A549 (cell line): ENCODE measurements at regions not wholly inside any gene's neighbourhood (a gene's known extent, or its start where the extent isn't known, plus 50 kb on each side); places are given as distances from the start of the nearest gene placed in this dataset.

Source experiments
- ATAC-seq, 2 experiments: fragments of 200-7000 bp in 1 of 2; fragments of >200 bp in 1 of 2; cut with Nextera tagmentation in 1 of 2; cut with Tn5 transposase in 1 of 2; 3 replicates each; pipeline versions ENCODE4 v1.8.0 to v1.9.1; 2018 to 2020; ENCODE audit warnings: mild to moderate bottlenecking in 1 of 2, moderate library complexity in 1 of 2
- CTCF ChIA-PET: fragments of 300-600 bp; sonication (Branson Sonifier 250); formaldehyde crosslinking; extraction: SDS; loops from one replicate; lab custom pipeline; 2021; ENCODE audit warnings: antibody characterized with exemption, inconsistent platforms; lab: Yijun Ruan, JAX
- POLR2A ChIA-PET: fragments of 350-600 bp; formaldehyde crosslinking; extraction: SDS; loops from one replicate; lab custom pipeline; 2021; ENCODE audit warnings: antibody characterized with exemption, inconsistent platforms; lab: Yijun Ruan, JAX
- DNase-seq, 2 experiments: peaks; one replicate each; pipeline versions ENCODE4 v3.0.0 to v3.0.0-alpha.2; 2011 to 2016; ENCODE audit warnings: low read depth in 1 of 2, low spot score in 1 of 2
- FAIRE-seq: peaks from 2 replicates; lab custom pipeline; 2011; peaks lifted over from hg19 to GRCh38; lab: Jason Lieb, UNC
- H3K27ac ChIP-seq, 2 experiments: fragments of >200 bp; sonication (Bioruptor Twin); formaldehyde crosslinking; 3 replicates each; pipeline ENCODE4 v1.5.1; 2016 to 2017
- H3K4me1 ChIP-seq: fragments of >200 bp; sonication (Bioruptor Twin); formaldehyde crosslinking; 3 replicates; pipeline ENCODE4 v1.6.1; 2016
- H3K4me2 ChIP-seq: fragments of >200 bp; sonication (Bioruptor Twin); formaldehyde crosslinking; 3 replicates; pipeline ENCODE4 v1.6.1; 2016
- H3K4me3 ChIP-seq: fragments of >200 bp; sonication (Bioruptor Twin); formaldehyde crosslinking; 3 replicates; pipeline ENCODE4 v1.5.1; 2016
- H3K9me3 ChIP-seq: fragments of >200 bp; sonication (Bioruptor Twin); formaldehyde crosslinking; 3 replicates; pipeline ENCODE4 v1.6.1; 2016
- BCL3 ChIP-seq: fragments of >200 bp; sonication (Bioruptor Twin); formaldehyde crosslinking; IDR thresholded peaks from 3 replicates; pipeline ENCODE4 v1.6.1; 2016
- CBX8 ChIP-seq: fragments of 200-600 bp; sonication (generic); IDR thresholded peaks from 2 replicates; pipeline ENCODE4 v1.6.1; 2016
- CEBPB ChIP-seq, 2 experiments: fragments of >200 bp in 1 of 2; sonication (Bioruptor Twin) in 1 of 2; formaldehyde crosslinking in 1 of 2; IDR thresholded peaks; 2 replicates each; pipeline ENCODE4 v1.6.1; 2012 to 2016
- ELK1 ChIP-seq: fragments of 150-350 bp; IDR thresholded peaks from 2 replicates; pipeline ENCODE4 v1.6.1; 2014; ENCODE audit warnings: low read depth, mild to moderate bottlenecking, low read length
- FOSB ChIP-seq: fragments of 250-450 bp; sonication (Bioruptor Pico); IDR thresholded peaks from 2 replicates; pipeline ENCODE4 v1.5.0; 2020; ENCODE audit warnings: mild to moderate bottlenecking, moderate library complexity
- GATA3 ChIP-seq: IDR thresholded peaks from 2 replicates; pipeline ENCODE4 v1.6.1; 2012; ENCODE audit warnings: borderline replicate concordance
- HDAC2 ChIP-seq: fragments of 200-600 bp; sonication (generic); IDR thresholded peaks from 2 replicates; pipeline ENCODE4 v1.6.1; 2016
- HOXB13 ChIP-seq: fragments of 250-450 bp; sonication (Bioruptor Pico); IDR thresholded peaks from 2 replicates; pipeline ENCODE4 v1.5.0; 2020; ENCODE audit warnings: low read depth, mild to moderate bottlenecking, moderate library complexity
- HOXB5 ChIP-seq: fragments of 250-450 bp; sonication (Bioruptor Pico); IDR thresholded peaks from 2 replicates; pipeline ENCODE4 v1.5.0; 2020; ENCODE audit warnings: mild to moderate bottlenecking, moderate library complexity
- JUN ChIP-seq, 2 experiments: fragments of >200 bp; sonication (Bioruptor Twin); formaldehyde crosslinking; IDR thresholded peaks; 2 replicates in 1 of 2; 3 replicates in 1 of 2; pipeline ENCODE4 v1.6.1; 2016 to 2017
- KDM1A ChIP-seq: fragments of 200-600 bp; sonication (generic); IDR thresholded peaks from 2 replicates; pipeline ENCODE4 v1.6.1; 2016; ENCODE audit warnings: low read depth, mild to moderate bottlenecking
- KDM5A ChIP-seq: fragments of 200-600 bp; sonication (generic); IDR thresholded peaks from 2 replicates; pipeline ENCODE4 v1.6.1; 2016; ENCODE audit warnings: antibody characterized with exemption, mild to moderate bottlenecking
- MYC ChIP-seq: IDR thresholded peaks from 2 replicates; pipeline ENCODE4 v1.6.1; 2012; ENCODE audit warnings: mild to moderate bottlenecking, inconsistent platforms, low read length, improper control_type of control experiment, borderline replicate concordance
- NFE2L2 ChIP-seq: fragments of 150-350 bp; conservative IDR thresholded peaks from 2 replicates; pipeline ENCODE4 v1.6.1; 2014; ENCODE audit warnings: low read length
- NPAS2 ChIP-seq: fragments of 250-450 bp; sonication (Bioruptor Pico); IDR thresholded peaks from 2 replicates; pipeline ENCODE4 v1.8.0; 2022; ENCODE audit warnings: mild to moderate bottlenecking, moderate library complexity, borderline replicate concordance
- NR3C1 ChIP-seq: fragments of >200 bp; sonication (Bioruptor Twin); formaldehyde crosslinking; IDR thresholded peaks from 3 replicates; pipeline ENCODE4 v1.6.1; 2017
- PHF8 ChIP-seq: fragments of 200-600 bp; sonication (generic); IDR thresholded peaks from 2 replicates; pipeline ENCODE4 v1.6.1; 2016; ENCODE audit warnings: low read depth, mild to moderate bottlenecking, antibody characterized with exemption, moderate library complexity, borderline replicate concordance
- RARB ChIP-seq: fragments of 250-450 bp; sonication (Bioruptor Pico); IDR thresholded peaks from 2 replicates; pipeline ENCODE4 v1.8.0; 2021; ENCODE audit warnings: mild to moderate bottlenecking, moderate library complexity
- RCOR1 ChIP-seq: fragments of 150-350 bp; IDR thresholded peaks from 2 replicates; pipeline ENCODE4 v1.6.1; 2014; ENCODE audit warnings: antibody characterized with exemption, low read length, low read depth
- REST ChIP-seq: fragments of 200-600 bp; sonication (generic); IDR thresholded peaks from 2 replicates; pipeline ENCODE4 v1.6.1; 2016; ENCODE audit warnings: antibody characterized with exemption, mild to moderate bottlenecking, moderate library complexity
- SMC3 ChIP-seq: fragments of >200 bp; sonication (Bioruptor Twin); formaldehyde crosslinking; IDR thresholded peaks from 3 replicates; pipeline ENCODE4 v1.6.1; 2018; ENCODE audit warnings: inconsistent platforms
- TP53 ChIP-seq: fragments of 250-450 bp; sonication (Bioruptor Pico); IDR thresholded peaks from 2 replicates; pipeline ENCODE4 v1.5.0; 2021; ENCODE audit warnings: mild to moderate bottlenecking, moderate library complexity
- ZSCAN20 ChIP-seq: fragments of 250-450 bp; sonication (Bioruptor Pico); IDR thresholded peaks from 2 replicates; pipeline ENCODE4 v1.8.0; 2022; ENCODE audit warnings: mild to moderate bottlenecking, moderate library complexity
- WGBS: methylation state at CpG from one replicate; pipeline ENCODE4 v1.1.6; 2017; ENCODE audit errors: missing lambda C conversion rate; 5-methylcytosine and 5-hydroxymethylcytosine counted together
- TF ChIP-seq, protein P1 (sequence below): fragments of 450-650 bp; IDR thresholded peaks from 2 replicates; pipeline ENCODE4 v1.6.1; 2014; ENCODE audit warnings: antibody characterized with exemption
- TF ChIP-seq, protein P2 (sequence below): fragments of >200 bp; sonication (Bioruptor Twin); formaldehyde crosslinking; IDR thresholded peaks from 2 replicates; pipeline ENCODE4 v1.6.1; 2016

GRCh38 chr16:65523283-65523944 is 401.6 kb upstream of the CDH11 start:
- Histone ChIP-seq H3K4me2 (no peak overlapping the region), H3K9me3 (no peaks in the 10 kb centered on the region), H3K4me3 (no peak overlapping the region), H3K4me1 (no peaks in the 10 kb centered on the region), H3K27ac (no peak overlapping the region)
- TF ChIP-seq ZSCAN20, result no peak
- TF ChIP-seq NR3C1, result no peak
- TF ChIP-seq PHF8, result no peak
- TF ChIP-seq GATA3, result no peak
- no peak for TF ChIP-seq RARB
- no peak for TF ChIP-seq FOSB (CRISPR knock-in tag)
- TF ChIP-seq HOXB13 (CRISPR knock-in tag), result no peak
- ATAC-seq (no peak), DNase-seq (no peak), FAIRE-seq (no peak)
- ChIA-PET CTCF (no interaction called here), POLR2A (no interaction called here)
- 21% methylated on average over 5 of the region's 5 CpGs for WGBS

DNA sequence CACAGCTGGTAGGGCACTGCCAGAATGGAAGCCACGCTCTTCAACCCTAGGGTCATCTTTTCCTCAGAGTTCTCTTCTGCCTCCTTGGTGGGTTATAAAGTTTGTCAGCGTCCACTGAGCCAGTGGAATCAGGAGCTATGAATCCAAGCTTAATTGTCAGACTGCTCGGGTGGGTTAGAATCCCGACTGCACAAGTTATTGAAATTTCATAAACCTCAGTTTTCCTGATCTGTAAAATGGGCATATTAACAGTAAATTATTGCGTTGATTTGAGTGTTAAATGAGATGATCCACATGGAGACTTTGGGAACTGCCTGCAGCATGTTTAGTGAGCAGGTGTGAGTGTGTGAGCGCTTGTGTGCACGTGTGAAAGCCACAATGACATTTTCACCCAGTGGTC is 400.5 kb upstream of the CDH11 start:
- ChIA-PET POLR2A (no interaction called here), CTCF (no interaction called here)
- DNase-seq, result no peak
- H3K27ac ChIP-seq, result no peak overlapping the region
- TF ChIP-seq HOXB13 (CRISPR knock-in tag) (no peak), RCOR1 (no peak), NPAS2 (no peak), BCL3 (no peak), KDM1A (no peak), HOXB5 (CRISPR knock-in tag) (no peak), HDAC2 (no peak), TP53 (CRISPR knock-in tag) (no peak), FOSB (CRISPR knock-in tag) (no peak), ELK1 (no peak), NFE2L2 (no peak)
- TF ChIP-seq, protein P1, sequence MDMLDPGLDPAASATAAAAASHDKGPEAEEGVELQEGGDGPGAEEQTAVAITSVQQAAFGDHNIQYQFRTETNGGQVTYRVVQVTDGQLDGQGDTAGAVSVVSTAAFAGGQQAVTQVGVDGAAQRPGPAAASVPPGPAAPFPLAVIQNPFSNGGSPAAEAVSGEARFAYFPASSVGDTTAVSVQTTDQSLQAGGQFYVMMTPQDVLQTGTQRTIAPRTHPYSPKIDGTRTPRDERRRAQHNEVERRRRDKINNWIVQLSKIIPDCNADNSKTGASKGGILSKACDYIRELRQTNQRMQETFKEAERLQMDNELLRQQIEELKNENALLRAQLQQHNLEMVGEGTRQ, result no peak
- TF ChIP-seq, protein P2, sequence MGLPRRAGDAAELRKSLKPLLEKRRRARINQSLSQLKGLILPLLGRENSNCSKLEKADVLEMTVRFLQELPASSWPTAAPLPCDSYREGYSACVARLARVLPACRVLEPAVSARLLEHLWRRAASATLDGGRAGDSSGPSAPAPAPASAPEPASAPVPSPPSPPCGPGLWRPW, result no peak
- no peak overlapping the region for H3K4me3 ChIP-seq
- H3K4me2 ChIP-seq, result no peak overlapping the region
- ATAC-seq, result no peak
- no peak for FAIRE-seq
- 7% methylated on average over 7 of the region's 7 CpGs for WGBS
- H3K4me1 ChIP-seq, result no peaks in the 10 kb centered on the region
- H3K9me3 ChIP-seq, result no peaks in the 10 kb centered on the region

DNA sequence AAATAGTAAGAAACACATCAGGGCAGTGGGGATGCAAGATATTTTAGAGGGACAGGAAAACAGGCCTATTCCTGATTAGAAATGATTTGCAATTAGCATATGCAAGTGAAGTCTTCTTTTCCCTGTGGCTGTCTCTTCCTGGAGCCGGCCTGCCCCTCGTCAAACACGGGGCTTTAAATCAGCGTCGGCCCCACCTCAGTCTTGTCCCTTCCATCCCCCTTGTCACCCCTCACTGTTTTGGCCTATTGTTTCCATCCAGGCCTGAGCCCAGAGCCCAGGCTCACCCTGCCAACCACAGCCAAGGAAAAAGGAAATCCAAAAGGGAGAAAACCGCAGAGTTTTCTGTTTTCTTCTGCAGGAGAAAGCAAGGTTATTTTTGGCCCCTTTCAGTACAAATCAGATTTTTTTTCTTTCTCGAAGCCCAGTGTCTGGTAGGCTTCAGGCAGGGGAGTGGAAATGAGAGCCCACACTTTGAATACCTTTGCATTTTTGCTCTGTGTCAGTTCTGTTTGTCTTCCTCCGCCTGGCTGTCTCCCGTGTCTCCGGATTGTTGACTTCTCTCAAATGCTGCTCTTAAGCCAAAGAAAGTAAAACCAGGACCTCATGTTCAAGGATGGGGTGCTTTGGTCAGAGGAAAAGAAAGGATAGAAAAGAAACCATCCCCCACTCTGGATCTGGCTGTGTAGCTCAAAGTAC is 399.9 kb upstream of the CDH11 start:
- POLR2A ChIA-PET, result no interaction called here
- Histone ChIP-seq H3K4me2 (no peak overlapping the region), H3K4me1 (no peaks in the 10 kb centered on the region), H3K9me3 (no peaks in the 10 kb centered on the region), H3K27ac (no peak overlapping the region), H3K4me3 (no peak overlapping the region)
- 31% methylated on average over 10 of the region's 10 CpGs for WGBS
- FAIRE-seq, result no peak
- no peak for ATAC-seq
- CTCF ChIA-PET, result no interaction called here
- DNase-seq, result no peak
- no peak for TF ChIP-seq SMC3
- TF ChIP-seq RCOR1, result no peak
- no peak for TF ChIP-seq FOSB (CRISPR knock-in tag)
- TF ChIP-seq CBX8, result no peak
- TF ChIP-seq, protein P2, result no peak
- no peak for TF ChIP-seq MYC
- TF ChIP-seq REST, result no peak
- TF ChIP-seq JUN (IDR thresholded peaks at IDR 0.05), result no peak
- no peak for TF ChIP-seq KDM5A
- no peak for TF ChIP-seq NFE2L2
- TF ChIP-seq ELK1, result no peak
- no peak for TF ChIP-seq CEBPB (IDR thresholded peaks at IDR 0.05)
